Endodermal cell (in vitro differentiated cells): ENCODE measurements at regions not wholly inside any gene's neighbourhood (a gene's known extent, or its start where the extent isn't known, plus 50 kb on each side); places are given as distances from the start of the nearest gene placed in this dataset.

ENCODE experiments used
- DNase-seq: peaks from one replicate; pipeline ENCODE4 v3.0.0-alpha.2; 2017
- H3K27ac ChIP-seq: 2 replicates; pipeline ENCODE4 v1.5.1; 2013; ENCODE audit warnings: mild to moderate bottlenecking, low read depth, low read length, moderate library complexity
- H3K27me3 ChIP-seq: 2 replicates; pipeline ENCODE4 v1.6.1; 2013; ENCODE audit warnings: mild to moderate bottlenecking, low read length, moderate library complexity; ENCODE audit not compliant: insufficient read depth, control insufficient read depth, poor library complexity, severe bottlenecking
- H3K36me3 ChIP-seq: 2 replicates; pipeline ENCODE4 v1.7.0; 2013; ENCODE audit warnings: mild to moderate bottlenecking, low read length, moderate library complexity; ENCODE audit not compliant: control insufficient read depth, insufficient read depth
- H3K4me1 ChIP-seq: one replicate; pipeline ENCODE4 v1.7.0; 2013; ENCODE audit warnings: low read length; ENCODE audit not compliant: control insufficient read depth, insufficient read depth
- H3K4me3 ChIP-seq: 2 replicates; pipeline ENCODE4 v1.5.1; 2013; ENCODE audit warnings: mild to moderate bottlenecking, low read length, moderate library complexity
- H3K9ac ChIP-seq: 2 replicates; pipeline ENCODE4 v1.6.1; 2013; ENCODE audit warnings: mild to moderate bottlenecking, low read length, moderate library complexity; ENCODE audit not compliant: poor library complexity, severe bottlenecking; ENCODE audit errors: extremely low read depth
- H3K9me3 ChIP-seq: 2 replicates; pipeline ENCODE4 v1.6.1; 2013; ENCODE audit warnings: mild to moderate bottlenecking, low read length, moderate library complexity; ENCODE audit not compliant: control insufficient read depth
- H3K27ac Mint-ChIP-seq: 2 replicates; pipeline ENCODE4 v1.8.0; 2020; ENCODE audit warnings: mixed read lengths
- H3K27me3 Mint-ChIP-seq: 2 replicates; pipeline ENCODE4 v1.8.0; 2021; ENCODE audit warnings: mild to moderate bottlenecking, mixed read lengths; ENCODE audit not compliant: insufficient read depth
- H3K36me3 Mint-ChIP-seq: 2 replicates; pipeline ENCODE4 v1.8.0; 2020; ENCODE audit warnings: low read depth, mixed read lengths
- H3K4me1 Mint-ChIP-seq: 2 replicates; pipeline ENCODE4 v1.8.0; 2020; ENCODE audit warnings: mixed read lengths
- H3K4me3 Mint-ChIP-seq: 2 replicates; pipeline ENCODE4 v1.8.0; 2020; ENCODE audit warnings: mild to moderate bottlenecking, moderate library complexity, mixed read lengths
- H3K9me3 Mint-ChIP-seq: 2 replicates; pipeline ENCODE4 v1.8.0; 2020; ENCODE audit warnings: mild to moderate bottlenecking, mixed read lengths
- WGBS, 2 experiments: methylation state at CpG; one replicate each; pipeline versions ENCODE4 v1.1.5 to v1.1.7; 2013; ENCODE audit warnings: missing lambda C conversion rate in 2 of 2, mixed read lengths in 1 of 2; ENCODE audit not compliant: insufficient coverage in 1 of 2, insufficient read length in 1 of 2; 5-methylcytosine and 5-hydroxymethylcytosine counted together
- TF ChIP-seq, protein P1 (sequence below): fragments of 200-600 bp; sonication (generic); conservative IDR thresholded peaks from 2 replicates; pipeline ENCODE4 v1.5.0; 2021; ENCODE audit warnings: antibody characterized with exemption, mild to moderate bottlenecking

DNA sequence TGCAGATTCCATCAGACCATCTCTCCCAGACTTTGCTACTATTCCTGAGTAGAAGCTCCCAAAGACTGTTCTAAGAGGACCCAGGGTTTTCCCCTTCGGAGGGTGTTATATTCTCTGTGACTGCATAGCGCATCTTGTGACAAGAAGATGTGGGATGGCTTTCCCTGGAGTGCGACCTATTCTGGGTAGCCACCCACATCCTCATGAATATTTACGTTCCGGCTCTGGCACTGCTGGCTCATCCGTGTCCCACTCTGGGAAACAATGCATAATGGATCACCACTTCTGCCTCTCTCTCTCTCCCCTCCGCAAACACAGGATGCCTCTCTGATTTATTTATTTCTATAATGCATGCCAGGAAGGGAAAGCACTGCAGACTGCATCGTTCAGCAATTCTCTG, 166.1 kb downstream of the PYDC2 start:
- 53 to 83% methylated on average over 3 to 8 of the region's 8 CpGs for whole genome bisulfite sequencing, 2 experiments
- H3K4me1 Mint-ChIP-seq, result no peaks in the 10 kb centered on the region
- Histone ChIP-seq H3K27ac (no peak overlapping the region), H3K4me1 (no peaks in the 10 kb centered on the region), H3K9ac (no peak overlapping the region), H3K36me3 (no peaks in the 10 kb centered on the region), H3K27me3 (no peaks in the 10 kb centered on the region), H3K9me3 (no peaks in the 10 kb centered on the region), H3K4me3 (no peak overlapping the region)
- no peak overlapping the region for H3K27ac Mint-ChIP-seq
- H3K4me3 Mint-ChIP-seq, result no peak overlapping the region
- H3K27me3 Mint-ChIP-seq, result no peaks in the 10 kb centered on the region
- H3K9me3 Mint-ChIP-seq, result no peaks in the 10 kb centered on the region
- no peak for DNase-seq
- no peaks in the 10 kb centered on the region for H3K36me3 Mint-ChIP-seq
- TF ChIP-seq, protein P1, sequence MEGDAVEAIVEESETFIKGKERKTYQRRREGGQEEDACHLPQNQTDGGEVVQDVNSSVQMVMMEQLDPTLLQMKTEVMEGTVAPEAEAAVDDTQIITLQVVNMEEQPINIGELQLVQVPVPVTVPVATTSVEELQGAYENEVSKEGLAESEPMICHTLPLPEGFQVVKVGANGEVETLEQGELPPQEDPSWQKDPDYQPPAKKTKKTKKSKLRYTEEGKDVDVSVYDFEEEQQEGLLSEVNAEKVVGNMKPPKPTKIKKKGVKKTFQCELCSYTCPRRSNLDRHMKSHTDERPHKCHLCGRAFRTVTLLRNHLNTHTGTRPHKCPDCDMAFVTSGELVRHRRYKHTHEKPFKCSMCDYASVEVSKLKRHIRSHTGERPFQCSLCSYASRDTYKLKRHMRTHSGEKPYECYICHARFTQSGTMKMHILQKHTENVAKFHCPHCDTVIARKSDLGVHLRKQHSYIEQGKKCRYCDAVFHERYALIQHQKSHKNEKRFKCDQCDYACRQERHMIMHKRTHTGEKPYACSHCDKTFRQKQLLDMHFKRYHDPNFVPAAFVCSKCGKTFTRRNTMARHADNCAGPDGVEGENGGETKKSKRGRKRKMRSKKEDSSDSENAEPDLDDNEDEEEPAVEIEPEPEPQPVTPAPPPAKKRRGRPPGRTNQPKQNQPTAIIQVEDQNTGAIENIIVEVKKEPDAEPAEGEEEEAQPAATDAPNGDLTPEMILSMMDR, result no peak

DNA sequence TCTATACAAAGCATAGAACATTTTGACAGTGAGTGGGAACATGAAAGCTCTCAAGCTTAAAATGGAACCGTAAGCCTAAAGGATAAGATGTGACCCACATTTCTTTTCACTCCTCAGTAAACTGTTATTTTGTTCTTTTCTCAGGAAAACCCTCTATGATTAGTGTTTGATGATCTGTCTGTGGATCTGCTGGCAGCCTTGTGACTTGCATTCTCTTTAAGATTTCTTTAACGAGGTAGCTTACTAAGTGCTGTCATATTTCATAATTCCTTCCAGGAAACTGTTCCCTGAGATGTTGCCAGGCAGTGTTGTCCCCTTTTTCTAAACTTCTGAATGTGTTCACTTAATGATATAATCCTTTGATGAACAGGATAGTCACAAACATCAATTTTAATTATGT, 167.6 kb downstream of the PYDC2 start:
- Mint-ChIP-seq H3K4me1 (no peaks in the 10 kb centered on the region), H3K36me3 (no peaks in the 10 kb centered on the region), H3K27me3 (no peaks in the 10 kb centered on the region), H3K9me3 (no peaks in the 10 kb centered on the region), H3K4me3 (no peak overlapping the region), H3K27ac (no peak overlapping the region)
- WGBS, 2 experiments, result 97 to 100% methylated on average over 2 of the region's 2 CpGs
- no peaks in the 10 kb centered on the region for H3K4me1 ChIP-seq
- no peak overlapping the region for H3K4me3 ChIP-seq
- no peak overlapping the region for H3K9ac ChIP-seq
- TF ChIP-seq, protein P1, result no peak
- DNase-seq, result no peak
- no peaks in the 10 kb centered on the region for H3K27me3 ChIP-seq
- no peaks in the 10 kb centered on the region for H3K36me3 ChIP-seq
- no peak overlapping the region for H3K27ac ChIP-seq
- H3K9me3 ChIP-seq, result no peaks in the 10 kb centered on the region

DNA sequence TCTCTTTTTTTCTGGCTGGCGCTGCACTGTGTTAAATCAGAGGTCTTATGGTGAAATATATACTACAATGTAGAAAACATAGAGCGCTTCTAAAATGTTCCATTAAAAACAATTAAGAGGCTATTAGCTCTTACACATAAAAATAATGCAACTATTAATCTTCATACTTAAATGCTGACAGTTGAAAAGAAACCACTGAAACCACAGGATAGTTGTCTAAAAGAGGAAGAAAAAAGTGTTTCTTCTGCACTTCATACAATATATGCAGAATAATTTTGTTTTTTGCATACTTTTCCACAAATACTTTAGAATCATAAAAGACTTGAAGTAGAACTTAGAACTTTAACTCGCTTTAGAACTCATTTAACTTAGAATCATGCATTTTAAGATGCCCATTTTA, 170.5 kb downstream of the PYDC2 start:
- Mint-ChIP-seq H3K27ac (no peak overlapping the region), H3K27me3 (no peaks in the 10 kb centered on the region), H3K9me3 (no peaks in the 10 kb centered on the region), H3K4me3 (no peak overlapping the region), H3K36me3 (no peaks in the 10 kb centered on the region), H3K4me1 (no peaks in the 10 kb centered on the region)
- WGBS, 2 experiments, result 95 to 100% methylated on average over 1 to 2 of the region's 3 CpGs
- TF ChIP-seq, protein P1, result no peak
- no peak for DNase-seq
- Histone ChIP-seq H3K36me3 (no peaks in the 10 kb centered on the region), H3K9ac (no peak overlapping the region), H3K9me3 (no peaks in the 10 kb centered on the region), H3K27ac (no peak overlapping the region), H3K4me3 (no peak overlapping the region), H3K4me1 (no peaks in the 10 kb centered on the region), H3K27me3 (no peaks in the 10 kb centered on the region)
